BLaER1 treated with 17β-estradiol and CSF1 and Interleukin-3, amounts not matched to agents 10 nM and 100 nM (cell line): ENCODE measurements at regions not wholly inside any gene's neighbourhood (a gene's known extent, or its start where the extent isn't known, plus 50 kb on each side); places are given as distances from the start of the nearest gene placed in this dataset.
A peak's percentile ranks its signal among the peaks of the same experiment; 100 is the strongest.

Experiments used
- H3K27ac ChIP-seq, 11 experiments: shearing (Covaris generic); formaldehyde crosslinking; 2 replicates each; pipeline ENCODE4 v1.8.1; 2022
- H3K27me3 ChIP-seq, 11 experiments: shearing (Covaris generic); formaldehyde crosslinking; 2 replicates each; pipeline ENCODE4 v1.8.1; 2022
- H3K36me3 ChIP-seq, 11 experiments: shearing (Covaris generic); formaldehyde crosslinking; 2 replicates each; pipeline ENCODE4 v1.8.1; 2022
- H3K4me1 ChIP-seq, 10 experiments: shearing (Covaris generic); formaldehyde crosslinking; 2 replicates each; pipeline ENCODE4 v1.8.1; 2022
- H3K4me2 ChIP-seq, 11 experiments: shearing (Covaris generic); formaldehyde crosslinking; 2 replicates each; pipeline ENCODE4 v1.8.1; 2022
- H3K4me3 ChIP-seq, 10 experiments: shearing (Covaris generic); formaldehyde crosslinking; 2 replicates each; pipeline ENCODE4 v1.8.1; 2022
- H3K9ac ChIP-seq, 11 experiments: shearing (Covaris generic); formaldehyde crosslinking; 2 replicates each; pipeline ENCODE4 v1.8.1; 2022
- H3K9me3 ChIP-seq, 11 experiments: shearing (Covaris generic); formaldehyde crosslinking; replicated peaks in 1 of 11; 2 replicates each; pipeline ENCODE4 v1.8.1; 2022
- H4K20me1 ChIP-seq, 11 experiments: shearing (Covaris generic); formaldehyde crosslinking; 2 replicates each; pipeline ENCODE4 v1.8.1; 2022
- Cebpa-rat ChIP-seq, 11 experiments: shearing (Covaris generic); IDR thresholded peaks; 2 replicates each; pipeline ENCODE4 v1.8.1; 2022

GRCh38 chr5:164818445-164818844 is 1313.0 kb downstream of the MAT2B start:
- Histone ChIP-seq H3K4me1 (no peaks in the 10 kb centered on the region), H3K4me2 (no peak overlapping the region), H3K27ac (no peak overlapping the region), H3K9ac (no peak overlapping the region), H3K27me3 (no peaks in the 10 kb centered on the region), H3K4me3 (no peak overlapping the region), H3K36me3 (no peaks in the 10 kb centered on the region), H3K9me3 (no peaks in the 10 kb centered on the region), H4K20me1 (no peaks in the 10 kb centered on the region)
- TF ChIP-seq Cebpa-rat (IDR thresholded peaks at IDR 0.05) = no peak

- Histone ChIP-seq H4K20me1 (no peaks in the 10 kb centered on the region), H3K27ac (no peak overlapping the region), H3K4me1 (no peaks in the 10 kb centered on the region), H3K36me3 (no peaks in the 10 kb centered on the region), H3K9ac (no peak overlapping the region), H3K9me3 (no peaks in the 10 kb centered on the region), H3K4me2 (no peak overlapping the region), H3K4me3 (no peak overlapping the region), H3K27me3 (no peaks in the 10 kb centered on the region)
- TF ChIP-seq Cebpa-rat (IDR thresholded peaks at IDR 0.05) = no peak
These were observed 1319.3 kb downstream of the MAT2B start for GRCh38 chr5:164824671-164825070.

GRCh38 chr5:164832516-164832915 is 1327.1 kb downstream of the MAT2B start:
- Histone ChIP-seq H3K4me3 (no peak overlapping the region), H3K4me2 (no peak overlapping the region), H3K9me3 (no peaks in the 10 kb centered on the region), H3K27me3 (no peaks in the 10 kb centered on the region), H4K20me1 (no peaks in the 10 kb centered on the region), H3K4me1 (no peaks in the 10 kb centered on the region), H3K27ac (no peak overlapping the region), H3K9ac (no peak overlapping the region), H3K36me3 (no peaks in the 10 kb centered on the region)
- no peak for TF ChIP-seq Cebpa-rat (IDR thresholded peaks at IDR 0.05)

GRCh38 chr5:164844348-164844747 is 1338.9 kb downstream of the MAT2B start:
- Histone ChIP-seq H3K36me3 (no peaks in the 10 kb centered on the region), H3K27ac (no peak overlapping the region), H3K4me1 (no peaks in the 10 kb centered on the region), H3K9me3 (no peaks in the 10 kb centered on the region), H3K4me2 (no peak overlapping the region), H3K27me3 (no peaks in the 10 kb centered on the region), H3K9ac (no peak overlapping the region), H4K20me1 (no peaks in the 10 kb centered on the region), H3K4me3 (no peak overlapping the region)
- TF ChIP-seq Cebpa-rat (IDR thresholded peaks at IDR 0.05) = no peak

- Histone ChIP-seq H3K9ac (no peak overlapping the region), H3K27me3 (no peaks in the 10 kb centered on the region), H3K36me3 (no peaks in the 10 kb centered on the region), H4K20me1 (no peaks in the 10 kb centered on the region), H3K4me2 (no peak overlapping the region), H3K9me3 (no peaks in the 10 kb centered on the region), H3K4me1 (no peaks in the 10 kb centered on the region), H3K27ac (no peak overlapping the region), H3K4me3 (no peak overlapping the region)
- no peak for TF ChIP-seq Cebpa-rat (IDR thresholded peaks at IDR 0.05)
These were observed 1355.5 kb downstream of the MAT2B start for GRCh38 chr5:164860896-164861295.

DNA sequence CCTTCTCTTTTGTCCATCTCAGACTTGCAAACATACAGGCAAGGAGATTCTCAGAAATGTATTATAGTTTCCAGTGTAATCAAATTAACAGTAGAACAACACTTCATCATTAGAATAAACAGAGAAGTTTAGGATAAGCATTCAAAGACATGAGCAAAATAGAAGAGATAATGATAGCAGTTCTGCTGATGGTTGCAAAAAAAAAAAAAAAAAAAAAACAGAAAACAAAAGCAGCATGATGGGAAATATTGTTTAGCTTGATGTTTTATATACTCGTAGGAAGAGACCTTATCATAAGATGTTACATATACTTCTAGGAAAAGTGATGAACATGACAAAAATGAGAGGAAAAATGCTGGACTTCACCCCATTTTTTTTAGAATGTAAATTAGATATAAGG is 1356.2 kb downstream of the MAT2B start:
- Histone ChIP-seq H3K36me3 (no peaks in the 10 kb centered on the region), H3K4me3 (no peak overlapping the region), H3K4me2 (no peak overlapping the region), H3K9me3 (no peaks in the 10 kb centered on the region), H3K27me3 (no peaks in the 10 kb centered on the region), H4K20me1 (no peaks in the 10 kb centered on the region), H3K9ac (no peak overlapping the region), H3K27ac (no peak overlapping the region), H3K4me1 (no peaks in the 10 kb centered on the region)
- no peak for TF ChIP-seq Cebpa-rat (IDR thresholded peaks at IDR 0.05)

GRCh38 chr5:164868761-164869160 is 1363.3 kb downstream of the MAT2B start:
- no peak for TF ChIP-seq Cebpa-rat (IDR thresholded peaks at IDR 0.05)
- Histone ChIP-seq H3K36me3 (no peaks in the 10 kb centered on the region), H3K4me1 (peaks cover 4 to 16% (median 10%) of the 10 kb centered on the region in 10 experiments; a peak in 14 of 20 replicates), H3K4me3 (no peak overlapping the region), H3K9me3 (no peaks in the 10 kb centered on the region), H3K9ac (no peak overlapping the region), H3K27me3 (no peaks in the 10 kb centered on the region), H3K4me2 (peak overlapping the region; percentile 14 to 66 (median 37); a peak in 16 of 22 replicates), H4K20me1 (no peaks in the 10 kb centered on the region), H3K27ac (peak overlapping the region in 8 of 11 experiments; percentile 37 to 79 (median 53); a peak in 13 of 22 replicates)

GRCh38 chr5:164869325-164869724 is 1363.9 kb downstream of the MAT2B start:
- Histone ChIP-seq H3K4me1 (peaks cover 4 to 16% (median 10%) of the 10 kb centered on the region in 10 experiments; a peak in 14 of 20 replicates), H3K36me3 (no peaks in the 10 kb centered on the region), H3K9ac (no peak overlapping the region), H3K9me3 (no peaks in the 10 kb centered on the region), H3K27ac (peak overlapping the region in 6 of 11 experiments; percentile 27 to 79 (median 60); a peak in 10 of 22 replicates), H4K20me1 (no peaks in the 10 kb centered on the region), H3K4me3 (no peak overlapping the region), H3K4me2 (peak overlapping the region in 10 of 11 experiments; percentile 14 to 66 (median 43); a peak in 15 of 22 replicates), H3K27me3 (no peaks in the 10 kb centered on the region)
- TF ChIP-seq Cebpa-rat (IDR thresholded peaks at IDR 0.05) = no peak

DNA sequence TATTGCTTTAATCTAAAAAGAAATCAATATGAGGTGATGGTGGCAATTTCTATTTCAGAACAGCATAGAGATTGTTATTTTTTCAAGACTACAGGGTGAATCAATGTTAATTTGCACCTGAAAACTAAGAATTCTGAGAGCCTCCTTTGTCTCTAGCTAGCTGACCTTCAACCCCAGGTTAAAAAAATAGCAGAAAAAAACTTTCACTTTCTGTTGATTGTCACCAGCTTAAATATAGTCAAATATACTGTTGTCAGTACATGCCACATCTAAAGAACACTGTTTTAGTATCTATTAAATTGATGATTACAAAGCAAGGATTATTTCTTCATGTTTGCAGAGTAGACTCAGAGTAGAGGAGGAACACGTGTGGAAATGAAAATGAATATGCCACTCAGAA is 1371.4 kb downstream of the MAT2B start:
- TF ChIP-seq Cebpa-rat (IDR thresholded peaks at IDR 0.05) = no peak
- Histone ChIP-seq H3K36me3 (no peaks in the 10 kb centered on the region), H3K9me3 (peaks cover 0 to 12% (median 7%) of the 10 kb centered on the region in 11 experiments; a peak in 6 of 22 replicates), H3K27me3 (no peaks in the 10 kb centered on the region), H4K20me1 (no peaks in the 10 kb centered on the region), H3K9ac (no peak overlapping the region), H3K4me1 (no peaks in the 10 kb centered on the region), H3K4me2 (no peak overlapping the region), H3K4me3 (no peak overlapping the region), H3K27ac (no peak overlapping the region)

- TF ChIP-seq Cebpa-rat (IDR thresholded peaks at IDR 0.05) = no peak
- Histone ChIP-seq H3K4me2 (no peak overlapping the region), H3K36me3 (no peaks in the 10 kb centered on the region), H4K20me1 (no peaks in the 10 kb centered on the region), H3K4me1 (no peaks in the 10 kb centered on the region), H3K4me3 (no peak overlapping the region), H3K27ac (no peak overlapping the region), H3K9ac (no peak overlapping the region), H3K9me3 (peaks cover 0 to 6% (median under 1%) of the 10 kb centered on the region in 11 experiments; a peak in 4 of 22 replicates), H3K27me3 (no peaks in the 10 kb centered on the region)
These were observed 1376.0 kb downstream of the MAT2B start for GRCh38 chr5:164881442-164881841.
